ENCODE measurements at regions not wholly inside any gene's neighbourhood (a gene's known extent, or its start where the extent isn't known, plus 50 kb on each side); places are given as distances from the start of the nearest gene placed in this dataset.

DNA sequence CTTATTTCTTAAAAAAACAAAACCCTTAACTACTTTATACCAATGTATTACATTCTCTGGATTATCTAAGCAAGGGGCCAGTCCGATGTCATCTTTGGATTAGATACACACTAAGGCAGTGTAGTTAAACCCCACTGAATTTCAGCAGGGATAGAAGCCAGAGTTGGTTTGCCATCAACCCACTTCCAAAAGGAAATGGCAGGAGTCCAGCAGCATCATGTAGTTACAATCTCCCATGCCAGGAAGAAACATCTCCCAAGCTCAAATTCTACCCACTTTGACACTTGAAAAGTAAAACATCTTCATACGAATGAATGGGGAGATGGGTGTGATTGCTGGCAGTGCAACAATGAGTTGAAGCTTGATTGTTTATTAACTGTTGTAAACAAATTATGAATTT is 203.5 kb upstream of the PLXNC1 start:
- DNase-seq (ENCODE audit: low read depth in 2 of 2) = no peak

GRCh38 chr12:93946542-93947150 is 201.7 kb upstream of the PLXNC1 start:
- DNase-seq (ENCODE audit: low read depth in 2 of 2) = no peak

- no peak for DNase-seq (ENCODE audit: low read depth in 2 of 2)
Observed at GRCh38 chr12:93947486-93947885, 200.9 kb upstream of the PLXNC1 start.

DNA sequence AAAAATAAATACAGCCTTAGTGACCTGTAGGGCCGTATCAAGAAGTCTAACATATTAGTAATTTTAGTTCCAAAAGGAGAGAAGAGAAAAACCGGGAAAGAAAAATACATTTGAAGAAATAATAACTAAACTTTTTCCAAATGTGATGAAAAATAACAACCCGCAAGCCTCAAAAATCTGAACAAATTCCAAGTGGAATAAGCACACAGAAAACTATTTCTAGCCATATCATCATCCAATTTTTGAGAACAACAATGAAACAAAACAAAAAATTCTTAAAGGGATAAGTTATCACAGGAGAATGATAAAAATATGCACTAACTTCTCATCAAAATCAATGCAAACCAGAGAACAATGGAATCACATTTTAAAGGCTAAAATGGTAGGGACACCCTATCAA is 198.1 kb upstream of the PLXNC1 start:
- no peak for DNase-seq (ENCODE audit: low read depth in 2 of 2)

DNA sequence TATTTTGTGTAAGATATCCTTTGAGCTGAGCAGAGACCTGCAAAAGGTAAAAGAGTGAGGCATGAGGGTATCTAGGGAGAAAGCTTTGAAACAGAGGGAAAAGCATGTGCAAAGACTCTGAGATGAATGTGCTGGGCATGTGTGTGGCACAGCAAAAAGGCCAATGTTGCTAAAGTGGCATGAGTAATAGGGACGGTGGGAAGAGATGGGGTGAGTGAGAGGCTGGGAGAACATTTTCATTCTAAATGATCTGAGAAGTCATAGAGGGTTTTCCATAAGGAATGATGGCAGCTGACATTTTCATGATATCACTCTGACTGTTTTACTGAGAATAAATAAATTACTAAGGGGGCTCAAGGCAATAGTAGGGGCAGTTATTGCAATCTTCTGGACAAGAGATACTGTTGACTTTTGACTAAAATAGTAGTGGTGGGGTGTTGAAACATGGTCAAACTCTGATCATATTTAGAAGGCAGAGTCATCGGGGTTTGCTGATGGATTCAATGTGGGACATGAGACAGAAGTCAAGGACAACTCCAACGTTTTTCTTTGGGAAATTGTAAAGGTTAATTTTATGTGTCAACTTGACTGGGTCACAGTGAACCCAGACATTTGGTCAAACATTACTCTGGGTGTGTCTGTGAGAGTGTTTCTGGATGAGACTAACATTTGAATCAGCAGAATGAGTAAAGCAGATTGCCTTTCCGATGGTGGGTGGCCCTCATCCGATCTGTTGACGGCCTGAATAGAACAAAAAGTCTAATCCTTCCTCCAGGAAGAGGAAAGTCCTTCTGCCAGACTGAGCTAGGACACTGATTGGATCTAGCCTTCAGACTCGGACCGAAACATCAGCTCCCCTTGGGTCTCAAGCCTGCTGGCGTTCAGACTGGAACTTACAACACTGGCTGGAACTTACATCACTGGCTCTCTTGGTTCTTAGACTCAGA is 193.9 kb upstream of the PLXNC1 start:
- DNase-seq (ENCODE audit: low read depth in 2 of 2) = no peak

DNA sequence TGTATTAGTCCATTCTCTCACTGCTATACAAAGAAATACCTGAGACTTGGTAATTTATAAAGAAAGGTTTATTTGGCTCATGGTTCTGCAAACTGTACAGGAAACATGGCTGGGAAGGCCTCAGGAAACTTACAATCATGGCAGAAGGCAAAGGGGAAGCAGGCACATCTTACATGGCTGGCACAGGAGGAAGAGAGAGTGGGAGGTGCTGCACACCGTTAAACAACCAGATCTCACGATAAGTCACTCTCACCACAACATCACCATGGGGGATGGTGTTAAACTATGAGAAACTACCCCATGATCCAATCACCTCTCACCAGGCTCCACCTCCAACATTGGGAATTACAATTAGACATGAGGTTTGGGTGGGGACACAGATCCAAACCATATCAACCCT is 191.8 kb upstream of the PLXNC1 start:
- DNase-seq (ENCODE audit: low read depth in 2 of 2) = no peak

DNA sequence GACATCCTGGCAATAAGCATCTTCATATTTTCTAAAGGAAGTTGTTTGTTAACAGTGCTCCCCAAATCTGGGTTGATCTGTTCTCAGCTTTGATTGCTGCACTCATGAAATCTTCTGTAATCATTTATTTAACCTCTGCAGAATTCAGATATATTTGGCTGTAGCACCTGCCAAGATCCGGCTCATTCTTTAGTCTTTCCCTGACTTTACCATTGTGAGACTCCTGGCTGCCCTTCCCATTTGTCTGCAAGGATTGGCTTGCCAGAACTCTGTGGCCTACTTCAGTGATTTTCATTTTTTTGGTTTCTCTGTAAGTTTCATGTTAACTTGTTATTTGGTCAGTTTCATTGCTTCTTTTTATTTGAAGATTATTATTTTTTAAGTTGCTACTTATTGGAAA is 191.2 kb upstream of the PLXNC1 start:
- DNase-seq (ENCODE audit: low read depth in 2 of 2) = no peak

DNA sequence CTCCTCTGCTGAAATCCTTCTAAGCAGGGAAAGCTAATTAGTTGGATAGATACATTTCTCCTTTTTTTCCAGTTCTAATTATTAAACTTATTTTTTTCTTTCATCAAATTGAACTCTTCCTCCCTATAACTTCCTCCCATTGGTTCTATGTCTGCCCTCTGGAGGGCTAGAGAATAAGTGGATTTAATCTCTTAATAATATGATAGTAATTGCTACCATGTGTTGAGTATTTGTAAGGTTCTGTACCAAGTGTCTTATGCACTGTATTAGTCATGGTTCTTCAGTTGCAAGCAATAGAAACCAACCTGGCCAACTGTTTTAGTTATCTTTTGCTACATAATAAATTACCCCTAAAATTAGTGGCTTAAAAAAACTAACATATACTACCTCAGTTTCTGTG is 190.5 kb upstream of the PLXNC1 start:
- DNase-seq (ENCODE audit: low read depth in 2 of 2) = no peak

DNA sequence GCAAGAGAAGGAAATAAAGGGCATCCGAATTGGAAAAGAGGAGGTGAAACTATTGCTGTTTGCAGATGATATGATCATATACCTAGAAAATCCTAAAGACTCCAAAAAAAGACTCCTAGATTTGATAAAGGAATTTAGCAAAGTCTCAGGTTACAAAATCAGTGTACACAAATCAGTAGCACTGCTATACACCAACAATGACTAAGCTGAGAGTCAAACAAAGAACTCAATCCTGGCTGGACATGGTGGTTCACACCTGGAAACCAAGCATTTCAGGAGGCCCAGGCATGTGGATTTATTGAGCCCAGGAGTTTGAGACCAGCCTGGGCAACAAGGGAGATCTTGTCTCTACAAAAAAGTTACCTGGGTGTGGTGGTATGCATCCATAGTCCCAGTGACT is 188.7 kb upstream of the PLXNC1 start:
- DNase-seq (ENCODE audit: low read depth in 2 of 2) = no peak

DNA sequence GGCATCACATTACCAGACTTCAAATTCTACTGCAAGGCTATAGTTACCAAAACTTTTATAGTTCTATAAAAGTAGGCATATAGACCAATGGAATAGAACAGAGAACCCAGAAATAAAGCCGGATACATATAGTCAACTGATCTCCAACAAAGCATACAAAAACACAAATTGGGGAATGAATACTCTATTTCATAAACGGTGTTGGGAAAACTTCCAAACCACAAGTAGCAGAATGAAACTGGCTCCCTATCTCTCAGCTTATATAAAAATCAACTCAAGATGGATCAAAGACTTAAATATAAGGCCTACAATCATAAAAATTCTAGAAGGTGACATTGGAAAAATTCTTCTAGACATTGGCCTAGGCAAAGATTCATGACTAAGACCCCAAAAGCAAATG is 187.9 kb upstream of the PLXNC1 start:
- DNase-seq (ENCODE audit: low read depth in 2 of 2) = no peak

- DNase-seq (ENCODE audit: low read depth in 2 of 2) = no peak
Observed at GRCh38 chr12:93962336-93962735, 186.0 kb upstream of the PLXNC1 start.

- no peak for DNase-seq (ENCODE audit: low read depth in 2 of 2)
Observed at GRCh38 chr12:93964936-93965335, 183.4 kb upstream of the PLXNC1 start.

GRCh38 chr12:93966516-93967133 is 181.8 kb upstream of the PLXNC1 start:
- no peak for DNase-seq (ENCODE audit: low read depth in 2 of 2)

- DNase-seq (ENCODE audit: low read depth in 2 of 2) = no peak
Observed at GRCh38 chr12:93967454-93967853, 180.9 kb upstream of the PLXNC1 start.

GRCh38 chr12:93968536-93969285 is 179.7 kb upstream of the PLXNC1 start:
- DNase-seq (ENCODE audit: low read depth in 2 of 2) = no peak

DNA sequence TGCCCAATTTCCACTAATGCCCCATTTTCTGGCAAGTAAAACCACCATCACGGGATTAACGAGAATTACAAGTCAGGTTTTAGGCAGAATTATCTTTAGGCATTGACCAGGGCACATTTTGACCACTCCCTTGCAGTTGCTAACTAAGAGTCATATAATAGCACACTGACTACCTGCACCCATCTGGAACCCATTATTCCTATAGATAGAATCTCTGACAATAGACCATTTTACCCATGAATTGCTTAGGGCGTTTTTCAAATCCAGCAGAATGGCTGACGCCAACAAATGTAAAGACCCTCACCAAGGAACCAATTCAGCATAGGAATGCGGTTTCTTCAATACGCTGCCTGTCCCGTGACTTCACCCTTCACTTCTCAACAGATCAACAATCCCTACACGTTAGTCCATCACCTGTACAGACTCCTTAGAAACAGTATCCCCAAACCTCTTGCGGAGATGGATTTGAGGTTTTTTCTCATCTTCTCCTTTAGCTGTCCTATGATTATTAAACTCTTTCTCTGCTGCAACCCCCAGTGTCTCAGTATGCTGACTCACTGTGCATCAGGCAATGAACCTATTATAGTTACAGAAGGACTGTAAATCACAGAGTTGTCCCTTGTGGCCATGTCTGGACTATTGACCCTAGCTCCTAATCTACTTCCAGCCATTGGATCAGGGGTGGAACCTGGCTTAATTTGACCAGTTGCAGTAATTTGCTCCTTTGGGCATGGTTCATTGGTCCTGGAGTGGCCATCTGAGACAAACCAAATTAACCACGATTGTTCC is 177.3 kb upstream of the PLXNC1 start:
- no peak for DNase-seq (ENCODE audit: low read depth in 2 of 2)

GRCh38 chr12:93972411-93973208 is 175.8 kb upstream of the PLXNC1 start:
- DNase-seq (ENCODE audit: low read depth in 2 of 2) = no peak

DNA sequence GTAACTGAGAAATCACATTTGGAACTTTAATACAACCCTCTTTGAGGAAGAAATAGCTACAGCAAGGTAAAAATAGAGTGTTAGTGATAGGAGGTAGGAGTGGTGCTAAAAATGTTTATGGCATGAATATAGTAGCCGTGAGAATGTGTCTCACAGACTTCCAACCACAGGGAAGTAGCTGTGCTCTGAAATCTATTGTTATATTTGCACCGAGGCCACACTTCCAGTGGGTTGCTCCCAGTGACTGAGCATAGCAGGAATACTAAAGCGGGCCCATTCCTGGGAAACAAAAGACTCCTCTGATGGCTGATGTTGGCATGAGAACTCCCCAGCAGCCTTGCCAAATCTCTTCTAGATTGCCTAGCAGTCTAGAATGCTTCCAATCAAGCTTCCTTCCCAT is 174.1 kb upstream of the PLXNC1 start:
- DNase-seq (ENCODE audit: low read depth in 2 of 2) = no peak

GRCh38 chr12:93976024-93976423 is 172.4 kb upstream of the PLXNC1 start:
- DNase-seq (ENCODE audit: low read depth in 2 of 2) = no peak

GRCh38 chr12:93977081-93977480 is 171.3 kb upstream of the PLXNC1 start:
- DNase-seq (ENCODE audit: low read depth in 2 of 2) = no peak

- DNase-seq (ENCODE audit: low read depth in 2 of 2) = no peak
Observed at GRCh38 chr12:93978553-93978952, 169.8 kb upstream of the PLXNC1 start.
